Keratinocyte (primary cell): ENCODE measurements at regions not wholly inside any gene's neighbourhood (a gene's known extent, or its start where the extent isn't known, plus 50 kb on each side); places are given as distances from the start of the nearest gene placed in this dataset.

Experiments used
- EZH2 ChIP-seq: IDR thresholded peaks from one replicate; pipeline ENCODE4 v1.6.1; 2012; ENCODE audit warnings: inconsistent platforms, mild to moderate bottlenecking, low read length, moderate library complexity
- TF ChIP-seq, protein P1 (sequence below), 3 experiments: IDR thresholded peaks in 1 of 3; conservative IDR thresholded peaks in 1 of 3; optimal IDR thresholded peaks in 1 of 3; 2 replicates in 2 of 3; 3 replicates in 1 of 3; pipeline versions ENCODE3 to v1.5.1; 2011; ENCODE audit warnings: low read length in 3 of 3, mild to moderate bottlenecking in 3 of 3, moderate library complexity in 2 of 3, control low read depth in 1 of 3, inconsistent platforms in 1 of 3; ENCODE audit not compliant: insufficient read depth in 2 of 3; ENCODE audit errors: extremely low read depth in 1 of 3

DNA sequence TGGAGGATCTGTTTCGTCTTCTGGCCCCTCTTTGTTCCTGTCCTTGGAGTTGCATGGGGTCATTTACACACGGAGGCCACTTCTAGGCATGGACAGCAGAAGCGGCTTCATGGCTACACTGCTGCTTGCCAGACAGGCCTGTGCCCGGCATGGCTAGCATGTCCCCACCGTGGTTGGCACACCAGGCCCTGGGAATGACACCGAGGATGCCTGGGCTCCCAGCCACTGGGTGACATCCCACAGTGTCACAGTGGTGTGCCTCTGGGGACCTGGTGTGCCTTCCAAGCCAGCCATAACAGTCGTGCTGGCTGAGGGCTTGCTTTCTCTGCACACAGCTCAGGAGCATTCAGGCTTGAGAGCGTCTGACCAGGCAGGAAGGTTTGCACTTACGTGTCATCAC lies 910.1 kb downstream of the TBC1D22A start:
- TF ChIP-seq, protein P1, sequence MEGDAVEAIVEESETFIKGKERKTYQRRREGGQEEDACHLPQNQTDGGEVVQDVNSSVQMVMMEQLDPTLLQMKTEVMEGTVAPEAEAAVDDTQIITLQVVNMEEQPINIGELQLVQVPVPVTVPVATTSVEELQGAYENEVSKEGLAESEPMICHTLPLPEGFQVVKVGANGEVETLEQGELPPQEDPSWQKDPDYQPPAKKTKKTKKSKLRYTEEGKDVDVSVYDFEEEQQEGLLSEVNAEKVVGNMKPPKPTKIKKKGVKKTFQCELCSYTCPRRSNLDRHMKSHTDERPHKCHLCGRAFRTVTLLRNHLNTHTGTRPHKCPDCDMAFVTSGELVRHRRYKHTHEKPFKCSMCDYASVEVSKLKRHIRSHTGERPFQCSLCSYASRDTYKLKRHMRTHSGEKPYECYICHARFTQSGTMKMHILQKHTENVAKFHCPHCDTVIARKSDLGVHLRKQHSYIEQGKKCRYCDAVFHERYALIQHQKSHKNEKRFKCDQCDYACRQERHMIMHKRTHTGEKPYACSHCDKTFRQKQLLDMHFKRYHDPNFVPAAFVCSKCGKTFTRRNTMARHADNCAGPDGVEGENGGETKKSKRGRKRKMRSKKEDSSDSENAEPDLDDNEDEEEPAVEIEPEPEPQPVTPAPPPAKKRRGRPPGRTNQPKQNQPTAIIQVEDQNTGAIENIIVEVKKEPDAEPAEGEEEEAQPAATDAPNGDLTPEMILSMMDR (optimal IDR thresholded peaks at IDR 0.05 in 1 of 3, IDR thresholded peaks at IDR 0.05 in 1 of 3, conservative IDR thresholded peaks at IDR 0.05 in 1 of 3; ENCODE audit: extremely low read depth in 1 of 3, insufficient read depth in 2 of 3, low read length in 3 of 3): no peak
- no peak for TF ChIP-seq EZH2
